ENCODE measurements at regions not wholly inside any gene's neighbourhood (a gene's known extent, or its start where the extent isn't known, plus 50 kb on each side); places are given as distances from the start of the nearest gene placed in this dataset.

- TF ChIP-seq ZBED1 (IDR thresholded peaks at IDR 0.05; ENCODE audit: borderline replicate concordance) (no peak), RAD21 (IDR thresholded peaks at IDR 0.05; ENCODE audit: insufficient read depth, low read depth, low read length) (no peak), CTCF (IDR thresholded peaks at IDR 0.05 in 2 of 3, conservative IDR thresholded peaks at IDR 0.05 in 1 of 3; ENCODE audit: control insufficient read depth in 2 of 3, extremely low read depth in 1 of 3, insufficient read depth in 1 of 3, low read depth in 3 of 3, low read length in 3 of 3) (no peak)
Measured at GRCh38 chr1:29826646-29827045, 590.3 kb downstream of the PTPRU start.
